ENCODE measurements at regions not wholly inside any gene's neighbourhood (a gene's known extent, or its start where the extent isn't known, plus 50 kb on each side); places are given as distances from the start of the nearest gene placed in this dataset.

- TF ChIP-seq CTCF (IDR thresholded peaks at IDR 0.05; ENCODE audit: poor library complexity, severe bottlenecking) (no peak), POLR2AphosphoS5 (IDR thresholded peaks at IDR 0.05) (no peak), RAD21 (conservative IDR thresholded peaks at IDR 0.05) (no peak), EP300 (conservative IDR thresholded peaks at IDR 0.05; ENCODE audit: poor library complexity, severe bottlenecking) (no peak), EZH2 (IDR thresholded peaks at IDR 0.05; ENCODE audit: borderline replicate concordance, insufficient read depth, low read length, poor library complexity, severe bottlenecking) (no peak), TAF1 (IDR thresholded peaks at IDR 0.05; ENCODE audit: low read depth) (no peak)
Observed at GRCh38 chr13:82011355-82011754, 1670.4 kb upstream of the SPRY2 start.
